ENCODE measurements at regions not wholly inside any gene's neighbourhood (a gene's known extent, or its start where the extent isn't known, plus 50 kb on each side); places are given as distances from the start of the nearest gene placed in this dataset.
"Not testable (repeated sequence)": the region's sequence is repeated elsewhere in the genome, so short reads cannot be mapped to it uniquely, and the experiment has no call there.

GRCh38 chr7:66539264-66539623 lies 89.4 kb upstream of the KCTD7 start:
- no peak for DNase-seq (ENCODE audit: low read depth in 2 of 2)

- no peak for DNase-seq (ENCODE audit: low read depth in 2 of 2)
These were observed 88.7 kb upstream of the KCTD7 start for GRCh38 chr7:66539902-66540375.

- DNase-seq (ENCODE audit: low read depth in 2 of 2), result no peak
These were observed 86.6 kb upstream of the KCTD7 start for GRCh38 chr7:66542049-66542448.

- no peak for DNase-seq (ENCODE audit: low read depth in 2 of 2)
These were observed 86.0 kb upstream of the KCTD7 start for GRCh38 chr7:66542528-66543269.

- no peak for DNase-seq (ENCODE audit: low read depth in 2 of 2)
These were observed 79.2 kb upstream of the KCTD7 start for GRCh38 chr7:66549466-66549865.

GRCh38 chr7:66553001-66553400 lies 75.7 kb upstream of the KCTD7 start:
- no peak for DNase-seq (ENCODE audit: low read depth in 2 of 2)

GRCh38 chr7:66553675-66554074 lies 75.0 kb upstream of the KCTD7 start:
- DNase-seq (ENCODE audit: low read depth in 2 of 2), result not testable (repeated sequence)

- DNase-seq (ENCODE audit: low read depth in 2 of 2), result not testable (repeated sequence)
These were observed 74.4 kb upstream of the KCTD7 start for GRCh38 chr7:66554291-66554690.

GRCh38 chr7:66554842-66555430 lies 73.7 kb upstream of the KCTD7 start:
- not testable (repeated sequence) for DNase-seq (ENCODE audit: low read depth in 2 of 2)

GRCh38 chr7:66556177-66556548 lies 72.5 kb upstream of the KCTD7 start:
- DNase-seq (ENCODE audit: low read depth in 2 of 2), result no peak

- no peak for DNase-seq (ENCODE audit: low read depth in 2 of 2)
These were observed 72.0 kb upstream of the KCTD7 start for GRCh38 chr7:66556549-66557213.

GRCh38 chr7:66557214-66558200 lies 71.2 kb upstream of the KCTD7 start:
- peak; percentile 36 to 60 for DNase-seq (ENCODE audit: low read depth in 2 of 2)

GRCh38 chr7:66558201-66558641 lies 70.5 kb upstream of the KCTD7 start:
- DNase-seq (ENCODE audit: low read depth in 2 of 2), result no peak

GRCh38 chr7:66558660-66559465 lies 69.8 kb upstream of the KCTD7 start:
- DNase-seq (ENCODE audit: low read depth in 2 of 2), result no peak

GRCh38 chr7:66564045-66564444 lies 64.6 kb upstream of the KCTD7 start:
- DNase-seq (ENCODE audit: low read depth in 2 of 2), result no peak

GRCh38 chr7:66570179-66570578 lies 58.5 kb upstream of the KCTD7 start:
- DNase-seq (ENCODE audit: low read depth in 2 of 2), result not testable (repeated sequence)

- DNase-seq (ENCODE audit: low read depth in 2 of 2), result no peak
These were observed 57.1 kb upstream of the KCTD7 start for GRCh38 chr7:66571568-66571967.

- DNase-seq (ENCODE audit: low read depth in 2 of 2), result not testable (repeated sequence)
These were observed 54.7 kb upstream of the KCTD7 start for GRCh38 chr7:66573782-66574495.

GRCh38 chr7:66574768-66575167 lies 53.9 kb upstream of the KCTD7 start:
- not testable (repeated sequence) for DNase-seq (ENCODE audit: low read depth in 2 of 2)

- DNase-seq (ENCODE audit: low read depth in 2 of 2), result no peak
These were observed 53.3 kb upstream of the KCTD7 start for GRCh38 chr7:66575398-66575797.

Measured in stimulated activated CD4-positive, alpha-beta T cell treated with anti-CD3 and anti-CD28 coated beads, Interleukin-15, amount 100 ng/mL, for 48 hours (primary cell).